Panc1 (cell line): ENCODE measurements at regions not wholly inside any gene's neighbourhood (a gene's known extent, or its start where the extent isn't known, plus 50 kb on each side); places are given as distances from the start of the nearest gene placed in this dataset.

Source experiments
- POLR2AphosphoS5 ChIP-seq: IDR thresholded peaks from 2 replicates; pipeline ENCODE4 v1.6.1; 2012; ENCODE audit warnings: mild to moderate bottlenecking, low read depth, low read length, moderate library complexity
- SIN3A ChIP-seq: IDR thresholded peaks from 2 replicates; pipeline ENCODE4 v1.6.1; 2012; ENCODE audit warnings: low read depth, mild to moderate bottlenecking, low read length, moderate library complexity, borderline replicate concordance; ENCODE audit not compliant: insufficient read depth
- TCF7L2 ChIP-seq: IDR thresholded peaks from 2 replicates; pipeline ENCODE4 v1.6.1; 2011; ENCODE audit warnings: mild to moderate bottlenecking, low read depth, low read length, inconsistent platforms
- TF ChIP-seq, protein P1 (sequence below): fragments of 450-650 bp; IDR thresholded peaks from 2 replicates; pipeline ENCODE4 v1.5.1; 2017; ENCODE audit warnings: mild to moderate bottlenecking
- TF ChIP-seq, protein P2 (sequence below), 2 experiments: IDR thresholded peaks; 2 replicates each; pipeline ENCODE4 v1.6.1; 2011 to 2012; ENCODE audit warnings: low read depth in 2 of 2, control low read depth in 1 of 2, low read length in 1 of 2, mild to moderate bottlenecking in 1 of 2, moderate library complexity in 1 of 2; ENCODE audit not compliant: insufficient read depth in 1 of 2

DNA sequence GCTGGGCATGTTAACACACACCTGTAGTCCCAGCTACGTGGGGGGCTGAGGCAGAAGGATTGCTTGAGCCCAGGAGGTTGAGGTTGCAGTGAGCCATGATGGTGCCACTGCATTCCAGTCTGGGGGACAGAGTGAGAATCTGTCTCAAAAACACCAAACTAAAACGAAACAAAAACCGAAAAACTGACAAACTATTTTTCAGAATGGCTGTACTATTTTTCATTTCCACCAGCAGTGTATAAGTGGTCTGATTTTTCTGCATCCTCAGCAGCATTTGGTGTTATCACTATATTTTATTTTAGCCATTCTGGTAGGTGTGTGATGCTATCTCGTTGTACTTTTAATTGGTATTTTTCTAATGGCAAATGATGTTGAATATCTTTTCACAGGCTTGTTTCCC, 95.2 kb downstream of the PDCL3 start:
- TF ChIP-seq, protein P1, sequence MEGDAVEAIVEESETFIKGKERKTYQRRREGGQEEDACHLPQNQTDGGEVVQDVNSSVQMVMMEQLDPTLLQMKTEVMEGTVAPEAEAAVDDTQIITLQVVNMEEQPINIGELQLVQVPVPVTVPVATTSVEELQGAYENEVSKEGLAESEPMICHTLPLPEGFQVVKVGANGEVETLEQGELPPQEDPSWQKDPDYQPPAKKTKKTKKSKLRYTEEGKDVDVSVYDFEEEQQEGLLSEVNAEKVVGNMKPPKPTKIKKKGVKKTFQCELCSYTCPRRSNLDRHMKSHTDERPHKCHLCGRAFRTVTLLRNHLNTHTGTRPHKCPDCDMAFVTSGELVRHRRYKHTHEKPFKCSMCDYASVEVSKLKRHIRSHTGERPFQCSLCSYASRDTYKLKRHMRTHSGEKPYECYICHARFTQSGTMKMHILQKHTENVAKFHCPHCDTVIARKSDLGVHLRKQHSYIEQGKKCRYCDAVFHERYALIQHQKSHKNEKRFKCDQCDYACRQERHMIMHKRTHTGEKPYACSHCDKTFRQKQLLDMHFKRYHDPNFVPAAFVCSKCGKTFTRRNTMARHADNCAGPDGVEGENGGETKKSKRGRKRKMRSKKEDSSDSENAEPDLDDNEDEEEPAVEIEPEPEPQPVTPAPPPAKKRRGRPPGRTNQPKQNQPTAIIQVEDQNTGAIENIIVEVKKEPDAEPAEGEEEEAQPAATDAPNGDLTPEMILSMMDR: no peak
- TF ChIP-seq TCF7L2 (no peak), POLR2AphosphoS5 (no peak), SIN3A (no peak)
- TF ChIP-seq, protein P2, sequence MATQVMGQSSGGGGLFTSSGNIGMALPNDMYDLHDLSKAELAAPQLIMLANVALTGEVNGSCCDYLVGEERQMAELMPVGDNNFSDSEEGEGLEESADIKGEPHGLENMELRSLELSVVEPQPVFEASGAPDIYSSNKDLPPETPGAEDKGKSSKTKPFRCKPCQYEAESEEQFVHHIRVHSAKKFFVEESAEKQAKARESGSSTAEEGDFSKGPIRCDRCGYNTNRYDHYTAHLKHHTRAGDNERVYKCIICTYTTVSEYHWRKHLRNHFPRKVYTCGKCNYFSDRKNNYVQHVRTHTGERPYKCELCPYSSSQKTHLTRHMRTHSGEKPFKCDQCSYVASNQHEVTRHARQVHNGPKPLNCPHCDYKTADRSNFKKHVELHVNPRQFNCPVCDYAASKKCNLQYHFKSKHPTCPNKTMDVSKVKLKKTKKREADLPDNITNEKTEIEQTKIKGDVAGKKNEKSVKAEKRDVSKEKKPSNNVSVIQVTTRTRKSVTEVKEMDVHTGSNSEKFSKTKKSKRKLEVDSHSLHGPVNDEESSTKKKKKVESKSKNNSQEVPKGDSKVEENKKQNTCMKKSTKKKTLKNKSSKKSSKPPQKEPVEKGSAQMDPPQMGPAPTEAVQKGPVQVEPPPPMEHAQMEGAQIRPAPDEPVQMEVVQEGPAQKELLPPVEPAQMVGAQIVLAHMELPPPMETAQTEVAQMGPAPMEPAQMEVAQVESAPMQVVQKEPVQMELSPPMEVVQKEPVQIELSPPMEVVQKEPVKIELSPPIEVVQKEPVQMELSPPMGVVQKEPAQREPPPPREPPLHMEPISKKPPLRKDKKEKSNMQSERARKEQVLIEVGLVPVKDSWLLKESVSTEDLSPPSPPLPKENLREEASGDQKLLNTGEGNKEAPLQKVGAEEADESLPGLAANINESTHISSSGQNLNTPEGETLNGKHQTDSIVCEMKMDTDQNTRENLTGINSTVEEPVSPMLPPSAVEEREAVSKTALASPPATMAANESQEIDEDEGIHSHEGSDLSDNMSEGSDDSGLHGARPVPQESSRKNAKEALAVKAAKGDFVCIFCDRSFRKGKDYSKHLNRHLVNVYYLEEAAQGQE (IDR thresholded peaks at IDR 0.05; ENCODE audit: insufficient read depth in 1 of 2, low read depth in 2 of 2, low read length in 1 of 2): no peak
